Lung (tissue), 11 donors: ENCODE measurements at regions not wholly inside any gene's neighbourhood (a gene's known extent, or its start where the extent isn't known, plus 50 kb on each side); places are given as distances from the start of the nearest gene placed in this dataset.

Experiments
- ATAC-seq: fragments of 200-7000 bp; cut with Tn5 transposase; one replicate; pipeline ENCODE4 v1.9.1; 2020; ENCODE audit warnings: moderate number of reproducible peaks; ENCODE audit not compliant: insufficient read depth, low FRiP score
- DNase-seq, 3 donors: peaks; one replicate each; pipeline ENCODE4 v3.0.0-alpha.2; 2013 to 2017
- H3K27ac ChIP-seq, 2 donors: one replicate each; pipeline ENCODE4 v1.5.1; 2013; ENCODE audit warnings: mild to moderate bottlenecking in 2 of 2, moderate library complexity in 2 of 2, control low read depth in 1 of 2, inconsistent platforms in 1 of 2, low read depth in 1 of 2, low read length in 1 of 2
- H3K27me3 ChIP-seq, 3 donors: one replicate each; pipeline ENCODE4 v1.5.1; 2013; ENCODE audit warnings: low read length in 2 of 3; ENCODE audit not compliant: control insufficient read depth in 3 of 3, insufficient read depth in 3 of 3
- H3K36me3 ChIP-seq, 4 donors: one replicate each; pipeline ENCODE4 v1.5.1; 2013; ENCODE audit warnings: low read length in 4 of 4, mild to moderate bottlenecking in 1 of 4, moderate library complexity in 1 of 4; ENCODE audit not compliant: control insufficient read depth in 4 of 4, insufficient read depth in 4 of 4
- H3K4me1 ChIP-seq, 5 donors: one replicate each; pipeline ENCODE4 v1.5.1; 2013; ENCODE audit warnings: low read length in 5 of 5, mild to moderate bottlenecking in 2 of 5, moderate library complexity in 1 of 5; ENCODE audit not compliant: control insufficient read depth in 5 of 5, insufficient read depth in 5 of 5
- H3K4me3 ChIP-seq: one replicate; pipeline ENCODE4 v1.5.1; 2013; ENCODE audit warnings: mild to moderate bottlenecking, control low read depth, moderate library complexity
- H3K9ac ChIP-seq, 2 donors: one replicate each; pipeline ENCODE4 v1.5.1; 2013; ENCODE audit warnings: low read length in 2 of 2, control low read depth in 1 of 2; ENCODE audit not compliant: insufficient read depth in 1 of 2
- H3K9me3 ChIP-seq, 4 donors: one replicate each; pipeline ENCODE4 v1.5.1; 2013; ENCODE audit warnings: low read length in 3 of 4, mild to moderate bottlenecking in 1 of 4, moderate library complexity in 1 of 4; ENCODE audit not compliant: control insufficient read depth in 4 of 4, insufficient read depth in 3 of 4
- WGBS, 2 donors: extraction: QIAGEN DNeasy Blood & Tissue Kit; methylation state at CpG; one replicate each; pipeline ENCODE4 v1.1.7; 2013; 5-methylcytosine and 5-hydroxymethylcytosine counted together
- TF ChIP-seq, protein P1 (sequence below): IDR thresholded peaks from 2 replicates; pipeline ENCODE4 v1.5.1; 2012; ENCODE audit warnings: mild to moderate bottlenecking; ENCODE audit errors: control extremely low read depth, extremely low read depth
- donor health status: control.
- donor health status: control.
- donor health status: Bipolar disorder and iron deficiency.
- donor health status: healthy.
- donor health status: DM: yes; HTN: yes; CAD: no.

DNA sequence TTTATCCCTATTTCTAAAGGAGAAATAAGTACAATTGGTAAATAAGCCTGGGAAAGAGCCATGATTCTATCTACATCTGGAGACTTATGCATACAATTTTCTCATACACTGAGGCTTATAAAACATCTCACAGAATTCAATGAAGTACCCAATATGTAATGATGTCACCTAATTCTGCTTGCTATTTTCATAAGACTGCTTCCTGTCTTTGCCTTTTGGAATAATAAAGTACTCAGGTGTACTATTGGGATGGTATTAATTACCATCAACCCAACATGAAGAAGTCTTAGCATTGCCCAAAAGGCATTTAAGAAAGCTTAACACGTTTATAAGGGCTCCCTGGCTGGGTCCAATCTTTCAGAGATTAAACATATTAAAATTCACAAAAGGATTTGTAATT, 216.4 kb upstream of the TSHZ2 start:
- Histone ChIP-seq H3K27me3 (no peaks in the 10 kb centered on the region), H3K9ac (no peak overlapping the region), H3K4me3 (no peak overlapping the region), H3K4me1 (peaks cover 0 to 8% (median 0%) of the 10 kb centered on the region in 5 donors), H3K27ac (no peak overlapping the region), H3K9me3 (peaks cover 0 to 6% (median 4%) of the 10 kb centered on the region in 4 donors), H3K36me3 (no peaks in the 10 kb centered on the region)
- ATAC-seq (no peak), DNase-seq (no peak)
- 37 to 57% methylated on average over 1 of the region's 1 CpG for WGBS, 2 donors
- TF ChIP-seq, protein P1, sequence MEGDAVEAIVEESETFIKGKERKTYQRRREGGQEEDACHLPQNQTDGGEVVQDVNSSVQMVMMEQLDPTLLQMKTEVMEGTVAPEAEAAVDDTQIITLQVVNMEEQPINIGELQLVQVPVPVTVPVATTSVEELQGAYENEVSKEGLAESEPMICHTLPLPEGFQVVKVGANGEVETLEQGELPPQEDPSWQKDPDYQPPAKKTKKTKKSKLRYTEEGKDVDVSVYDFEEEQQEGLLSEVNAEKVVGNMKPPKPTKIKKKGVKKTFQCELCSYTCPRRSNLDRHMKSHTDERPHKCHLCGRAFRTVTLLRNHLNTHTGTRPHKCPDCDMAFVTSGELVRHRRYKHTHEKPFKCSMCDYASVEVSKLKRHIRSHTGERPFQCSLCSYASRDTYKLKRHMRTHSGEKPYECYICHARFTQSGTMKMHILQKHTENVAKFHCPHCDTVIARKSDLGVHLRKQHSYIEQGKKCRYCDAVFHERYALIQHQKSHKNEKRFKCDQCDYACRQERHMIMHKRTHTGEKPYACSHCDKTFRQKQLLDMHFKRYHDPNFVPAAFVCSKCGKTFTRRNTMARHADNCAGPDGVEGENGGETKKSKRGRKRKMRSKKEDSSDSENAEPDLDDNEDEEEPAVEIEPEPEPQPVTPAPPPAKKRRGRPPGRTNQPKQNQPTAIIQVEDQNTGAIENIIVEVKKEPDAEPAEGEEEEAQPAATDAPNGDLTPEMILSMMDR: no peak

DNA sequence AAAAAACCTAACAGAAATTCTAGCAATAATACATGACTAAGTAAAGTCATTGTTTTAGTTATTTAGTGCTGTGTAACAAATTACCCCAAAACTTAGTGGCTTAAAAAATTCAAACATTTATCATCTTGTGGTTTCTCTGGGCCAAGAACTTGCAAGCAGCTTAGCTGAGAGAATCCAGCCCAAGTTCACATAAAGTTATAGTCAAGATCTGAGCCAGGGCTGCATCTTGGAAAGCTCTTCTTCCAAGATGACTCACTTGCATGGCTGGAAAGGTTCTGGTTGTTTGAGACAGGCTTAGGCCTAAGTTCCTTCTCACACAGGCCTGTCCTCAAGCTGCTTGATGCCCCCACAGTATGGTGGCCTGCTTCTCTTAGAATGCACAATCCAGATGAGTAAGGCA, 217.8 kb upstream of the TSHZ2 start:
- Histone ChIP-seq H3K36me3 (no peaks in the 10 kb centered on the region), H3K4me3 (no peak overlapping the region), H3K27ac (no peak overlapping the region), H3K9me3 (peaks cover 0 to 6% (median 4%) of the 10 kb centered on the region in 4 donors), H3K27me3 (no peaks in the 10 kb centered on the region), H3K4me1 (peaks cover 0 to 8% (median 0%) of the 10 kb centered on the region in 5 donors), H3K9ac (no peak overlapping the region)
- no peak for ATAC-seq
- TF ChIP-seq, protein P1: no peak
- DNase-seq: no peak

- ATAC-seq: no peak
- 85 to 87% methylated on average over 5 of the region's 5 CpGs for WGBS, 2 donors
These were observed 220.1 kb upstream of the TSHZ2 start for GRCh38 chr20:52752023-52752422.

More at GRCh38 chr20:52752023-52752422, 220.1 kb upstream of the TSHZ2 start:
- Histone ChIP-seq H3K9me3 (peaks cover 0 to 6% (median 4%) of the 10 kb centered on the region in 4 donors), H3K9ac (no peak overlapping the region), H3K4me3 (no peak overlapping the region), H3K27ac (no peak overlapping the region), H3K36me3 (no peaks in the 10 kb centered on the region), H3K4me1 (peaks cover 0 to 21% (median 5%) of the 10 kb centered on the region in 5 donors), H3K27me3 (no peaks in the 10 kb centered on the region)
- no peak for DNase-seq
- TF ChIP-seq, protein P1: no peak
